Hematopoietic multipotent progenitor cell treated with erythropoietin and hydrocortisone succinate and interleukin-3 and kit ligand, for 17 days (in vitro differentiated cells): ENCODE measurements at regions not wholly inside any gene's neighbourhood (a gene's known extent, or its start where the extent isn't known, plus 50 kb on each side); places are given as distances from the start of the nearest gene placed in this dataset.
"Not testable (repeated sequence)": the region's sequence is repeated elsewhere in the genome, so short reads cannot be mapped to it uniquely, and the experiment has no call there.

ENCODE experiments used
- DNase-seq: peaks from one replicate; pipeline ENCODE4 v3.0.0-alpha.2; 2015; ENCODE audit warnings: low spot score

- DNase-seq: not testable (repeated sequence)
Measured at GRCh38 chr17:72472853-72473390, 352.1 kb downstream of the SOX9 start.

- no peak for DNase-seq
Measured at GRCh38 chr17:72474243-72474642, 353.4 kb downstream of the SOX9 start.

- DNase-seq: no peak
Measured at GRCh38 chr17:72474719-72475477, 354.1 kb downstream of the SOX9 start.

- DNase-seq: no peak
Measured at GRCh38 chr17:72476134-72476533, 355.3 kb downstream of the SOX9 start.

- no peak for DNase-seq
Measured at GRCh38 chr17:72476575-72476986, 355.8 kb downstream of the SOX9 start.

GRCh38 chr17:72477491-72477890, 356.7 kb downstream of the SOX9 start:
- DNase-seq: no peak

- DNase-seq: no peak
Measured at GRCh38 chr17:72479113-72479512, 358.3 kb downstream of the SOX9 start.

- DNase-seq: no peak
Measured at GRCh38 chr17:72481572-72481971, 360.8 kb downstream of the SOX9 start.

- no peak for DNase-seq
Measured at GRCh38 chr17:72485596-72485995, 364.8 kb downstream of the SOX9 start.

- DNase-seq: no peak
Measured at GRCh38 chr17:72486806-72487205, 366.0 kb downstream of the SOX9 start.

GRCh38 chr17:72487731-72488494, 367.1 kb downstream of the SOX9 start:
- no peak for DNase-seq

GRCh38 chr17:72488555-72489271, 367.9 kb downstream of the SOX9 start:
- no peak for DNase-seq

- DNase-seq: no peak
Measured at GRCh38 chr17:72489272-72489641, 368.4 kb downstream of the SOX9 start.

- no peak for DNase-seq
Measured at GRCh38 chr17:72491102-72491501, 370.3 kb downstream of the SOX9 start.

GRCh38 chr17:72492494-72492893, 371.7 kb downstream of the SOX9 start:
- DNase-seq: no peak

GRCh38 chr17:72492941-72493340, 372.1 kb downstream of the SOX9 start:
- no peak for DNase-seq

- no peak for DNase-seq
Measured at GRCh38 chr17:72494566-72494965, 373.7 kb downstream of the SOX9 start.

- DNase-seq: no peak
Measured at GRCh38 chr17:72496461-72496860, 375.6 kb downstream of the SOX9 start.

GRCh38 chr17:72497915-72498314, 377.1 kb downstream of the SOX9 start:
- DNase-seq: no peak

- no peak for DNase-seq
Measured at GRCh38 chr17:72498364-72499210, 377.8 kb downstream of the SOX9 start.
